NT2/D1 (cell line): ENCODE measurements at regions not wholly inside any gene's neighbourhood (a gene's known extent, or its start where the extent isn't known, plus 50 kb on each side); places are given as distances from the start of the nearest gene placed in this dataset.

Source experiments
- DNase-seq: peaks from one replicate; pipeline ENCODE4 v3.0.0-alpha.2; 2011; ENCODE audit warnings: low read depth, low spot score
- H3K27me3 ChIP-seq: 2 replicates; pipeline ENCODE4 v1.6.0; 2011; ENCODE audit warnings: mild to moderate bottlenecking; ENCODE audit not compliant: insufficient read length, insufficient read depth
- H3K36me3 ChIP-seq: 2 replicates; pipeline ENCODE4 v1.6.1; 2011; ENCODE audit warnings: mild to moderate bottlenecking, low read length, mixed read lengths; ENCODE audit not compliant: insufficient read depth, insufficient read length
- H3K4me1 ChIP-seq: 2 replicates; pipeline ENCODE4 v1.5.1; 2011; ENCODE audit not compliant: insufficient read depth, insufficient read length
- H3K4me3 ChIP-seq: 2 replicates; pipeline ENCODE4 v1.5.1; 2011; ENCODE audit warnings: low read depth; ENCODE audit not compliant: insufficient read length
- H3K9ac ChIP-seq: 2 replicates; pipeline ENCODE4 v1.6.0; 2011; ENCODE audit warnings: low read depth; ENCODE audit not compliant: insufficient read length
- H3K9me3 ChIP-seq: 2 replicates; pipeline ENCODE4 v1.5.1; 2011; ENCODE audit warnings: mild to moderate bottlenecking, low read length; ENCODE audit not compliant: insufficient read depth
- SUZ12 ChIP-seq: IDR thresholded peaks from 2 replicates; pipeline ENCODE4 v1.6.1; 2011; ENCODE audit not compliant: insufficient read length, insufficient read depth; ENCODE audit errors: extremely low read depth
- YY1 ChIP-seq: IDR thresholded peaks from 2 replicates; pipeline ENCODE4 v1.6.1; 2011; ENCODE audit not compliant: insufficient read length, insufficient read depth
- ZNF274 ChIP-seq: IDR thresholded peaks from 2 replicates; pipeline ENCODE4 v1.6.1; 2011; ENCODE audit warnings: mild to moderate bottlenecking, low read depth, low read length

DNA sequence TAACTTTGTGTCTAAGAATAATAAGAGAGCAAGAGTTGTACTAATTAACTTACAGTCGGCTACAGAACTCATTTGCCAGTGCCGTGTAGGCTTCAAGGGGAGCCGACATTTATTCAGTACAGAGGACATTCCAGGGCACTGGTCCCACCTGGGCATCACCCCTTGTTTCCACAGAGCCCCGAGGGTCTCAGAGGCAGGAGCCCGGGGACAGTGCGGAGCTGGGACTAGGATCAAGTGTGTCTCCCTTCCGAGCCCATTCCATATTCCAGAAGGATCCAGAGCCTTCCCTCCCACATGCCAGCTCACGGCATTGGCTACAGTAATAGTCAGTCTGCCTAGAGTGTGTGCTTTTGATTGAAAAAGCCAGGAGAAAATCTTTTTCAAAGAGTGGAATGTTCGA lies 71.5 kb upstream of the CTDP1 start:
- no peak overlapping the region for H3K4me3 ChIP-seq
- H3K27me3 ChIP-seq: peaks cover 6% of the 10 kb centered on the region
- no peak overlapping the region for H3K9ac ChIP-seq
- H3K36me3 ChIP-seq: no peaks in the 10 kb centered on the region
- no peak for DNase-seq
- TF ChIP-seq YY1: no peak
- no peak for TF ChIP-seq SUZ12
- TF ChIP-seq ZNF274: no peak
- peaks cover 11% of the 10 kb centered on the region for H3K4me1 ChIP-seq
- no peaks in the 10 kb centered on the region for H3K9me3 ChIP-seq

DNA sequence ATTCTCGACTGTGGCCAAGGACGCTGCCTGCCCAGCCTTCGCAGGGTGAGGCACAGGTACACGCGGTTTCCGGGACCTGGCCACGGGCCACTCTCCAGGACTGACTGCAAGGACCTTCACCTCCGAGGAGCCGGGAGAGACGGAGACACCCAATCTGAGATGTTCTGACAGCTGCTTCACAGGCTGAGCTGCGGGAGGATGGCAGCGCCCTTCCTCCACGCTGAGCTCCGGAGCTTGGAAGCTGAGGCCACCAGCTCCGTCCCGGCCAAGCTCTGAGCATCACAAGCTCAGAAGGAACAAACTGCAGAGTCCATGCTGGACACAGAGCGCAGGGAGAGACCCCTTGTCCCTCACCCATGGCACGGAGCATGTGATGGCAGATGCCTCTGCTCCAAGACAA lies 71.1 kb upstream of the CTDP1 start:
- Histone ChIP-seq H3K4me3 (no peak overlapping the region), H3K9me3 (no peaks in the 10 kb centered on the region), H3K27me3 (peaks cover 6% of the 10 kb centered on the region), H3K4me1 (peaks cover 11% of the 10 kb centered on the region), H3K9ac (no peak overlapping the region), H3K36me3 (no peaks in the 10 kb centered on the region)
- TF ChIP-seq SUZ12 (no peak), YY1 (no peak), ZNF274 (no peak)
- DNase-seq: no peak

DNA sequence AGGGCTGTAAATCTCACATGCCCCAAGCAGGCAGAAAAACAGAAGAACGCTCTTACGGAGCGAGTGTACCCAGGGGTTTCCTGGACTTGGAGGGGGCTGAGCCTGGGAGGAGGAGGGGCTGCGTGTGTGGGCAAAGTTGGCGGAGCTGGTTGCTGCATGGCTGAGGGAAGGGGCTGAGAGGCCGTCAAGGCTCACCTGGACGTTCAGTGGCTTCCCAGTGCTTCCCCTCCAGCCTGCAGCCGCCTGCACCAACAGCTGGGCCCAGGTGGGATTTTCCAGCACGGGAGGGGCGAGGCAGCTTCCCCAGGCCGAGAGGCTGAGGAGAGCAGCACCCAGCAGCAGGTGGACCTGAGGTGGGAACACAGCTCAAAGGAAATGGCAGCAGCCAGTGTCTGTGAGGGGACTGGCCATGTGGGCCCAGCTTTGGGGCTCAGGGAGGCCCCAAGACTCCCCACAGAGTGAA lies 70.6 kb upstream of the CTDP1 start:
- Histone ChIP-seq H3K4me3 (no peak overlapping the region), H3K27me3 (peaks cover 6% of the 10 kb centered on the region), H3K4me1 (peaks cover 13% of the 10 kb centered on the region), H3K9ac (no peak overlapping the region), H3K36me3 (no peaks in the 10 kb centered on the region), H3K9me3 (no peaks in the 10 kb centered on the region)
- TF ChIP-seq SUZ12 (no peak), ZNF274 (no peak), YY1 (no peak)
- no peak for DNase-seq

DNA sequence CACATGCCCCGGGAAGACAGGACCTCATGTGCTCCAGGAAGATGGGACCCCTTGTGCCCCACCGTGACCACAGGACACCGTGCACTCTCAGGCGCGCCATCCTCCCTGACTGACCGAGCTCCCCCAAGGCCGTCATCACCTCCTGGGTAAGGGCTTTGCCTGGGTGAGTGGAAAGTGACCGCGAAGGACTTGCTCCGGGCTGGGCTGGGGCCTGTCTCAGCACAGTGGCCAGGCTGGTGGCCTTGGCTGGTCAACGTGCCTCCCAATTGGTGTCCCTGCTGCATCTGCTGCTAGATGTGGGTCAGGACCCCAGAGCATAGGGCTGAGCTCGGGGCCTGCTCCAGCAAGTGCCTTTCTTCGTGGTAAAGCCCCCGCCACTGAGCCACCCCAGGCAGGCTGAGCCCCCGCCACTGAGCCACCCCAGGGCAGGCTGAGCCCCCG lies 69.7 kb upstream of the CTDP1 start:
- no peaks in the 10 kb centered on the region for H3K9me3 ChIP-seq
- DNase-seq: no peak
- H3K36me3 ChIP-seq: no peaks in the 10 kb centered on the region
- peaks cover 6% of the 10 kb centered on the region for H3K27me3 ChIP-seq
- H3K4me1 ChIP-seq: peaks cover 14% of the 10 kb centered on the region
- TF ChIP-seq ZNF274: no peak
- TF ChIP-seq SUZ12: no peak
- TF ChIP-seq YY1: no peak
- H3K9ac ChIP-seq: no peak overlapping the region
- H3K4me3 ChIP-seq: no peak overlapping the region

DNA sequence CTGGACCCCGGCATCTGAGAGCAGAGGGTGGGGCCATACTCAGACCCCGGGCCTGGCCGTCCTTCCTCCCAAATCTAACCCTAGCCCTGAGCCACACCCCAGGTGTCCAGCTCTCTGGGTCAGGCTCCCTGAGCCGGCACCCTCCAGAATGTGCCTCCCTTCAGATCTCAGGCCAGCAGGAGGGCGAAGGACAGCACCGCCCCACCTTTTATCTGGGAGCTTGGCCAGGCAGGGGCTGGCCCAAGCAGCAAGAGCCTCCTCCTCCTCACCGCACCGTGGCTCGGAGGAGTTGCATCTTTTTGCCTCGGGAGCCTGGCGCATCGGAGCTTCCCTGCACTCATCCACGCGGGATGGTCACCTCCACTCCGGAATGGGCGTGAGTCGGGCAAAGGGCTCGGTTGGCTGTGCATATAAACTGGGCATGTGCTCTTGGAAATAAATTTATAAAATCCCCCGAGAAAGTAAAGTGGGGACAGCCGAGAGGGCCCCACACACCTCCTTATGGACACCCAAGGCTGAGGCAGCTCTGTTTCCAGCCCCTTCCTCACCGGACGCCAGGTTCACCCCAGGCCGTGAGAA lies 69.1 kb upstream of the CTDP1 start:
- Histone ChIP-seq H3K27me3 (peaks cover 4% of the 10 kb centered on the region), H3K9me3 (no peaks in the 10 kb centered on the region), H3K4me1 (peaks cover 11% of the 10 kb centered on the region), H3K4me3 (no peak overlapping the region), H3K36me3 (no peaks in the 10 kb centered on the region), H3K9ac (no peak overlapping the region)
- no peak for TF ChIP-seq SUZ12
- TF ChIP-seq ZNF274: no peak
- TF ChIP-seq YY1: no peak
- DNase-seq: no peak

DNA sequence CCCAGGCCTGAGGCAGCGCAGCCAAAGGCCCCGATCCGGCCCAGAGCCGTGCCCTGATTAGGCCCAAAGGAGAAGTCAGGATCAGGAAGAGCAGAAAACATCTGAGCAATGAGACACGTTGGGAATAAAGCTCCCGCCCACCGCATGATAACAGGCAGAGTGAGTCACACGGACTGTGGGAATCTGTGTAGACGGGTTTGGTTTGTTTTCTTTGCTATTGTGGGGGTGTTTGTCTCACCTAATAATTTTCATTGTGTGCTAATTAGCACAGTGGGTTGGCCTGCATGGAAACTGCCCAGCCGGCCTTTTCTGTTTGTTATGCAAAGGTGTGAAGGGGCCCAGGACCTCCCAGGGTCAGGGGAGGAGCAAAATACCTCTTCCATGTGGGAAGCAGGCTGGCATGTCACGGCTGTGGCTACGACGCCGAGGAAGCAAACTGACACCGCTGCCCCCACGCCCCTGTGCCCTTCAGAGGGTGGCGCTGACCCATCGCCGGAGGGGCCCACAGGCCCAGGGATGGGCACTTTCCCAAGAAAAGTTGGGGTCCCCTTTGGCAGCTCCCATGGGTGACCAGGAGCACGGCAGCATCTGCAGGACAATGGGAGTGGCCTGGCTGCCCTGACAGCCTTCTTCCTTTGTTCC lies 68.4 kb upstream of the CTDP1 start:
- Histone ChIP-seq H3K4me3 (no peak overlapping the region), H3K9me3 (no peaks in the 10 kb centered on the region), H3K27me3 (peaks cover 2% of the 10 kb centered on the region), H3K9ac (no peak overlapping the region), H3K36me3 (no peaks in the 10 kb centered on the region), H3K4me1 (peaks cover 11% of the 10 kb centered on the region)
- no peak for TF ChIP-seq SUZ12
- no peak for TF ChIP-seq YY1
- no peak for TF ChIP-seq ZNF274
- DNase-seq: peak; percentile 44

DNA sequence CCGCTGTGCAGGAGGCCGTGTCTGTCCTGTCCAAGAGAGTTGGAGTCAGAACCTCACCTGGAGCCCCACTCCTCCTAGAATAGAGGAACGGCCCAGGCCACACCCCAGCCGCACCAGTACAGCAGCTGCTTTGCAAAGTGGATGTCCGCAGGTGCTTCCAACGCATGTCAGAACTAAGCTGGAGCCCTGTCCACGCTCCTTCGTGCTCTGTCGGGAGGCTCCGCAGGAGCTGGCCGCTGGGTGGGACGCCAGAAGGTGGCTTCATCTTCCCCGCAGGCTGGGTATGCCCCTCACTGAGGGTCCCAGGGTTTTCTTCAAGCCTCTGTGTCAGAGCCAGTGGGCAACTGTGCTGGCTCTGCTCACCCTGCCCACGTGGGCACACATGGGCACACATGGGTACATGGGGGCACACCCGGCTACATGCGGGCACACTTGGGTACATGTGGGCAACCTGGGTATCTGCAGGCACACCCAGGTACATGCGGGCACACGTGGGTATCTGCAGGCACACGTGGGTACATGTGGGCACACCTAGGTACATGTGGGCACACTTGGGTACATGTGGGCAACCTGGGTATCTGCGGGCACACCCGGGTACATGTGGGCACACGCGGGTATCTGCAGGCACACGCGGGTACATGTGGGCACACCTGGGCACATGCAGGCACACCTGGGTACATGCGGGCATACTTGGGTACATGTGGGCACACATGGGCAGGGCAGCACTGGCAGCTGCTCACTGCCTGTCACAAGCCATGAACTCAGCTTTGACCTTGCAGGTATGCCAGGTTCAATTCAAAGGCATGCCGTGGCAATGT lies 67.1 kb upstream of the CTDP1 start:
- H3K27me3 ChIP-seq: no peaks in the 10 kb centered on the region
- no peak overlapping the region for H3K9ac ChIP-seq
- DNase-seq: no peak
- H3K4me3 ChIP-seq: no peak overlapping the region
- no peaks in the 10 kb centered on the region for H3K9me3 ChIP-seq
- peaks cover 11% of the 10 kb centered on the region for H3K4me1 ChIP-seq
- H3K36me3 ChIP-seq: no peaks in the 10 kb centered on the region
- TF ChIP-seq YY1 (no peak), ZNF274 (no peak), SUZ12 (no peak)
